Endodermal cell (in vitro differentiated cells): ENCODE measurements at regions not wholly inside any gene's neighbourhood (a gene's known extent, or its start where the extent isn't known, plus 50 kb on each side); places are given as distances from the start of the nearest gene placed in this dataset.

Experiments used
- DNase-seq: peaks from one replicate; pipeline ENCODE4 v3.0.0-alpha.2; 2017
- H3K27ac ChIP-seq: 2 replicates; pipeline ENCODE4 v1.5.1; 2013; ENCODE audit warnings: mild to moderate bottlenecking, low read depth, low read length, moderate library complexity
- H3K27me3 ChIP-seq: 2 replicates; pipeline ENCODE4 v1.6.1; 2013; ENCODE audit warnings: mild to moderate bottlenecking, low read length, moderate library complexity; ENCODE audit not compliant: insufficient read depth, control insufficient read depth, poor library complexity, severe bottlenecking
- H3K36me3 ChIP-seq: 2 replicates; pipeline ENCODE4 v1.7.0; 2013; ENCODE audit warnings: mild to moderate bottlenecking, low read length, moderate library complexity; ENCODE audit not compliant: control insufficient read depth, insufficient read depth
- H3K4me1 ChIP-seq: one replicate; pipeline ENCODE4 v1.7.0; 2013; ENCODE audit warnings: low read length; ENCODE audit not compliant: control insufficient read depth, insufficient read depth
- H3K4me3 ChIP-seq: 2 replicates; pipeline ENCODE4 v1.5.1; 2013; ENCODE audit warnings: mild to moderate bottlenecking, low read length, moderate library complexity
- H3K9ac ChIP-seq: 2 replicates; pipeline ENCODE4 v1.6.1; 2013; ENCODE audit warnings: mild to moderate bottlenecking, low read length, moderate library complexity; ENCODE audit not compliant: poor library complexity, severe bottlenecking; ENCODE audit errors: extremely low read depth
- H3K9me3 ChIP-seq: 2 replicates; pipeline ENCODE4 v1.6.1; 2013; ENCODE audit warnings: mild to moderate bottlenecking, low read length, moderate library complexity; ENCODE audit not compliant: control insufficient read depth
- H3K27ac Mint-ChIP-seq: 2 replicates; pipeline ENCODE4 v1.8.0; 2020; ENCODE audit warnings: mixed read lengths
- H3K27me3 Mint-ChIP-seq: 2 replicates; pipeline ENCODE4 v1.8.0; 2021; ENCODE audit warnings: mild to moderate bottlenecking, mixed read lengths; ENCODE audit not compliant: insufficient read depth
- H3K36me3 Mint-ChIP-seq: 2 replicates; pipeline ENCODE4 v1.8.0; 2020; ENCODE audit warnings: low read depth, mixed read lengths
- H3K4me1 Mint-ChIP-seq: 2 replicates; pipeline ENCODE4 v1.8.0; 2020; ENCODE audit warnings: mixed read lengths
- H3K4me3 Mint-ChIP-seq: 2 replicates; pipeline ENCODE4 v1.8.0; 2020; ENCODE audit warnings: mild to moderate bottlenecking, moderate library complexity, mixed read lengths
- H3K9me3 Mint-ChIP-seq: 2 replicates; pipeline ENCODE4 v1.8.0; 2020; ENCODE audit warnings: mild to moderate bottlenecking, mixed read lengths
- CTCF ChIP-seq: fragments of 200-600 bp; sonication (generic); conservative IDR thresholded peaks from 2 replicates; pipeline ENCODE4 v1.5.0; 2021; ENCODE audit warnings: antibody characterized with exemption, mild to moderate bottlenecking
- WGBS, 2 experiments: methylation state at CpG; one replicate each; pipeline versions ENCODE4 v1.1.5 to v1.1.7; 2013; ENCODE audit warnings: missing lambda C conversion rate in 2 of 2, mixed read lengths in 1 of 2; ENCODE audit not compliant: insufficient coverage in 1 of 2, insufficient read length in 1 of 2; 5-methylcytosine and 5-hydroxymethylcytosine counted together

- H3K9ac ChIP-seq: no peak overlapping the region
- DNase-seq: no peak
- no peaks in the 10 kb centered on the region for H3K9me3 ChIP-seq
- TF ChIP-seq CTCF: no peak
- no peaks in the 10 kb centered on the region for H3K27me3 ChIP-seq
- H3K27me3 Mint-ChIP-seq: no peaks in the 10 kb centered on the region
- H3K4me3 Mint-ChIP-seq: no peak overlapping the region
- no peak overlapping the region for H3K27ac Mint-ChIP-seq
- H3K4me1 Mint-ChIP-seq: no peaks in the 10 kb centered on the region
- H3K4me3 ChIP-seq: no peak overlapping the region
- no peaks in the 10 kb centered on the region for H3K36me3 Mint-ChIP-seq
- no peaks in the 10 kb centered on the region for H3K4me1 ChIP-seq
- no peaks in the 10 kb centered on the region for H3K36me3 ChIP-seq
- H3K9me3 Mint-ChIP-seq: peaks cover 5% of the 10 kb centered on the region
- WGBS, 2 experiments: 68 to 84% methylated on average over 3 to 6 of the region's 6 CpGs
- H3K27ac ChIP-seq: no peak overlapping the region
Measured at GRCh38 chr1:4431491-4431890, 222.9 kb upstream of the AJAP1 start.

GRCh38 chr1:4433075-4433474 is 221.3 kb upstream of the AJAP1 start:
- DNase-seq: no peak
- Histone ChIP-seq H3K4me3 (no peak overlapping the region), H3K4me1 (no peaks in the 10 kb centered on the region), H3K36me3 (no peaks in the 10 kb centered on the region), H3K9ac (no peak overlapping the region), H3K9me3 (no peaks in the 10 kb centered on the region), H3K27me3 (no peaks in the 10 kb centered on the region), H3K27ac (no peak overlapping the region)
- H3K4me1 Mint-ChIP-seq: no peaks in the 10 kb centered on the region
- WGBS, 2 experiments: 90 to 91% methylated on average over 4 to 7 of the region's 7 CpGs
- no peaks in the 10 kb centered on the region for H3K36me3 Mint-ChIP-seq
- no peaks in the 10 kb centered on the region for H3K27me3 Mint-ChIP-seq
- H3K9me3 Mint-ChIP-seq: peaks cover 7% of the 10 kb centered on the region
- no peak overlapping the region for H3K27ac Mint-ChIP-seq
- no peak overlapping the region for H3K4me3 Mint-ChIP-seq
- TF ChIP-seq CTCF: no peak

GRCh38 chr1:4444086-4444485 is 210.3 kb upstream of the AJAP1 start:
- no peak for TF ChIP-seq CTCF
- H3K36me3 Mint-ChIP-seq: no peaks in the 10 kb centered on the region
- Histone ChIP-seq H3K27ac (no peak overlapping the region), H3K4me3 (no peak overlapping the region), H3K27me3 (peaks cover 7% of the 10 kb centered on the region), H3K9me3 (no peaks in the 10 kb centered on the region), H3K9ac (no peak overlapping the region), H3K36me3 (no peaks in the 10 kb centered on the region), H3K4me1 (peaks cover 4% of the 10 kb centered on the region)
- H3K4me1 Mint-ChIP-seq: peaks cover 20% of the 10 kb centered on the region
- no peaks in the 10 kb centered on the region for H3K9me3 Mint-ChIP-seq
- H3K27me3 Mint-ChIP-seq: peaks cover 16% of the 10 kb centered on the region
- H3K4me3 Mint-ChIP-seq: no peak overlapping the region
- 62 to 69% methylated on average over 2 to 5 of the region's 5 CpGs for WGBS, 2 experiments
- DNase-seq: no peak
- H3K27ac Mint-ChIP-seq: no peak overlapping the region
